Right ventricle myocardium inferior (tissue), 1 donor: ENCODE measurements at regions not wholly inside any gene's neighbourhood (a gene's known extent, or its start where the extent isn't known, plus 50 kb on each side); places are given as distances from the start of the nearest gene placed in this dataset.

Experiments
- ATAC-seq: fragments of 200-7000 bp; cut with Tn5 transposase; one replicate; pipeline ENCODE4 v1.9.1; 2020; ENCODE audit warnings: mild to moderate bottlenecking, moderate library complexity
- DNase-seq: peaks from one replicate; pipeline ENCODE4 v3.0.0; 2021; ENCODE audit errors: missing footprints
- intact Hi-C: fragments of 100-400 bp; cut with DNase I; formaldehyde crosslinking; loops from one replicate; pipeline ENCODE4 v1.11.0; 2022
- donor health status: DM: no; HTN: yes; CAD: no; lungs with severe emphysema.

DNA sequence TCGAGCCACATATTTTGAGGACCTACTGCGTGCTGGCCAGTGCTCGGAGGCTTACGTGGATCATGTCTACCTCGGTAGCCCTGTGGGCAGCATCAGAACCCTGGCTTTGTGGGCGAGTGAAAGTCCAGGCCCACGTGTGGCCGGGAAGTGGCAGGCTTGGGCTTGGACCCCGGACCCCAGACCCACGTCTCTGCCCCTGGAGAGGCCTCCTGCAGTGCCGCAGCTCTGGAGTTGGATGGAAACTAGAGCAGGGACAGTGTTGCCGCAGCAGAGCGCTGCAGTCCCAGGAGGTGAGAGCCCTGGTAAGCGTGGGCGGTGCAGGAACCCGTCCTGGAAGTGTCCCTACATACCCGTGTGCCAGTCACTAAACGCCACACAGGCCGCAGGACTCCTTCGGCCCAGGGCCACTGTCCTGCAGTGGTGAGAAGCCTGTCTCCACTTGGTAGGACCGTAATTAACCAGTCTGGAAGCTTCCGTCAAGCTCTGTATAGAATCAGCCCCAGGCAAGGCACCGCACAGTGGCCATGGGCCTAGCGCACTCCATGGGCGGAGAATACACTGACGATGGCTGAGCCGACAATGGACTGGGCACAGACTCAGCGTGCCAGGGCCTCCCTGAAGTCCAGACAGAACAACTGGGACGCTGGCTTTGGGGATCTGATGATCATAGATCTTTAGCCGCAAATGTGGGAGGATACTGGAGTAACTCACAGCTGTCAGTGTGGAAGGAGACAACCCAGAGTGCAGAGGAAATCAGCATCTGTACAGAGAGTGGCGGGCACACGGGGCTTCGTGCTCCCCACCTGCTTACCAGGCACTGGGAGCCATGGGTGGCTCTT, 219.5 kb downstream of the KIF26A start:
- intact Hi-C loops: no loop called here
- no peak for ATAC-seq
- DNase-seq: peak; percentile 30

DNA sequence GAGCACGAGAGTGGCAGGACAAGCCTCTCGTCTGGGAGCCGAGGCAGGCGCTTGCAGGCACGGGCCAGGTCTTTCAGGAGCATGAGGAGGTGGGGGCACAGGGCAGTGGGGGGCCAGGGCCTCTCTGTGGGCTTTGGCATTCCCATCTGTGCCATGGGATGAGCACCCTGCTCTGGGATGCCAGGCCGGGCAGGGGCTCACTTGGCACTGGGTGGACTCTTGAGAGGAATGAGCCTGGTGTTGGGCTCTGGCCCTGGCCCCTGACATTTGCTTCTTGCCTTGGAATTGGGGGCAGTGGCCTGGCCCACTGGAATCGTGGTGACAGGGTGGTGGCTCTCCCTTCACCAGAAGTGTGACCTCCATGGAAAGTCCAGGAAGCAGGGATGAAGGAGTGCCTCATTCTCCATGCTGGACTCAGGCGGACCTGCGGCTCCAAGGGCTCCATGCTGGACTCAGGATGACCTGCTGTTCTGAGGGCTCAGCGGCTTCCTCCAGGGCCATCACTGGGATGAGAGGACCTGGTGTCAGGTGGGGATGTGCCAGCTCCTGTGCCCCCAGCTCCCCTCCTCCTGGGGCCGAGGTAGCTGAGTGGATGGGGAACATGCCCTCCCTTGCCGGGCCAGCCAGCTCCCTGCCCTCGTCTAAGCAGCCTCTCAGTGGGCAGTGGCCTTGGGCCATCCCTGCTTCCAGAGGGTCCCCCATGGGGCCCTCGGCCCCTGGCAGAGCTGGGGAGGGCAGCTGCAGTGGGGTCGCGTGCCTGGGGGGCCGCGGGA, 220.3 kb downstream of the KIF26A start:
- DNase-seq: peak; percentile 57
- ATAC-seq: no peak
- intact Hi-C loops: no loop called here

DNA sequence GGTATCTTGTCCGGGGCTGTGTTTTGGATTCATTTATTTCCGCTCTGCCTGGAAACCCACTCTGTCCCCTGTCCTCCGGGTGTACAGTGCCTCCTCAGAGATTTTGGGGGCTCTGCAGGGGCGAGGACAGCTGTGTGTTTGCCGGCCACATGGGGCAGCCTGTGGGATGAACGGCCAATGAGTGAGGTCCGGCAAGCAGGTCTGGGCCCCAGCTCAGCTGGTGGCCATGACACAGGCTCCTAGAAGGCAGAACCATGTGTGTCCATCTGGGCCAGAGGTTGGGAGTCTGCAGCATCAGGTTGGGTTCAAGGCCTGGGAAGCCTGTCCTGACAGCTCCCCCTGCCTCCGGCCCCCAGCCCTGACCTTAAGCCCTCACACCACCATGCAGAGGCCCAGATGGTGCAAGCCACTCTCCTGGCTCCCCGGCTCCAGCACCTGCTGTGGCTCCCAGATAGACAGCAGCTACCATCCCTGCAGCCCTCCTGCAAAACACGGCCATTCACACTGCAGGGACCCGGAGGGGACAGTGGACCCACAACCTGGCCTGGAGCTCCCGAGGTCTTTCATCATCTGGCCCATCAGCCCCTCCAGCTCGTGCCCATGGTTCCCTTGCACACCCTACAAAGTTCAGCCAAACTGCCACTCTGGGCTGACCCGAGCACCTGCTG, 220.1 kb upstream of the C14orf180 start:
- intact Hi-C loops: no loop called here
- DNase-seq (peak; percentile 50), ATAC-seq (no peak)

DNA sequence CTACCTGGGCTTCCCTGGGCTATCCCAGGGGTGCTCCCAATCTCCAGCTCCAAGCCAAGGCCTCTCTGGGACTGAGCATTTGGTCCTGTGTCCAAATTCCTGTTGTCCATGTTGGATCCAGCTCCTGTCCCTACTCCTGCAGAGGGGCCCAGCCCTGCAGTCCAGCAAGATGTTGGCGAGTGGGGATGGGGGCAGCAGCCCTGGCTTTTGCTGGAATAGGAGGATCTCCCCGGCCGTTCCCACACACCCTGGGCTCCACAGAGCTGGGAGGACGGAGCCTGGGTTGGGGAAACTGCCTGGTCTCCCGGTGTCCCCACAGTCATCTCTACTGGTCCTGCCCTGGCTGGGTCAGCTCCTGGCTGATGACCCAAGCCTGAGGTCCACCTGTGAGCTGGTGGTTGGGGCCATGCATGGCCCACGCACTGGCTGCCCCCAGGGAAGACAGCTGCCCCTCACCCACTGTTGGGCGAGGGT, 219.6 kb upstream of the C14orf180 start:
- ATAC-seq (no peak), DNase-seq (no peak)
- intact Hi-C loops: no loop called here

DNA sequence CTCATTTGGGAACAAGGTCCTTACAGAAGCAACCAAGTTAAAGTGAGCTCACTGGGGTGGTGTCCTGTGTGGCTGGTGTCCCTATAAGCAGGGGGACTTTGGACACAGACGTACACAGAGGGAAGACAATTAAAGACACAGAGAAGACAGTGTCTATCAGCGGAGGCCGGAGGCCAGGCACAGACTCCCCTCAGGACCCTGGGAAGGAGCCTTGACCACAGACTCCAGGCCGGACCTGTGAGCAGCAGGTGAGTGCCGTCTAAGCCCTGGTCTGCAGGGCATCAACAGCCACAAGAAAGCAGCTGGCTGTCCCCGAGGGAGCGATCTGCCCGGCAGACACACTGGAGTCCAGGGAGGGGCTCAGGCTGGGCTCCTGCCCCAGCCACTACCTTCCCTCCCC, 219.1 kb upstream of the C14orf180 start:
- peak; percentile 46 for DNase-seq
- ATAC-seq: no peak
- intact Hi-C loops: no loop called here

DNA sequence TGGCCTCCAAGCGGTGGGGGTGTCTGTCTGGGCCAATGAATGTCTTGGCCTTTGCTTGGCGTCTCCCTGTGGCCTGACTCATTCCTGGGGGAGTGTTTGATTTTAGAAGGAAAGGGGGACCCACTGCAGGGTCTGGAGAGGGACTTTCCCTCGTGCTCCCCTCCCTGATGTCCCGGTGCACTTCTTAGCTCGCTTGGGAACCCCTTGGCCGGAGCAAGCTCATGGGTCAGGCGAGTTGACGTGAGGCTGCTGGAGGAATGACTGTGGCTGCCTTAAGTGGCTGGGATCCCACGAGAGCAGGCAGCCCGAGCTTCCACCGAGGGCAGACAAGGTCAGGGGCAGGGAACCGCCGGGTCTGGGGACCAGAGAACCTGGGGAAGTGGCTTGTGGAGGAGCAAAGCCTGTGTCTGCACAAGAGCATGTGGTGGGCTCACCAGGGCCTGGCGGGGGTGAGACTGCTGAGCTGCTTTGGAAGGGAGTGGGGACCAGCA, 218.4 kb upstream of the C14orf180 start:
- peak; percentile 53 for DNase-seq
- ATAC-seq: no peak
- intact Hi-C loops: no loop called here

DNA sequence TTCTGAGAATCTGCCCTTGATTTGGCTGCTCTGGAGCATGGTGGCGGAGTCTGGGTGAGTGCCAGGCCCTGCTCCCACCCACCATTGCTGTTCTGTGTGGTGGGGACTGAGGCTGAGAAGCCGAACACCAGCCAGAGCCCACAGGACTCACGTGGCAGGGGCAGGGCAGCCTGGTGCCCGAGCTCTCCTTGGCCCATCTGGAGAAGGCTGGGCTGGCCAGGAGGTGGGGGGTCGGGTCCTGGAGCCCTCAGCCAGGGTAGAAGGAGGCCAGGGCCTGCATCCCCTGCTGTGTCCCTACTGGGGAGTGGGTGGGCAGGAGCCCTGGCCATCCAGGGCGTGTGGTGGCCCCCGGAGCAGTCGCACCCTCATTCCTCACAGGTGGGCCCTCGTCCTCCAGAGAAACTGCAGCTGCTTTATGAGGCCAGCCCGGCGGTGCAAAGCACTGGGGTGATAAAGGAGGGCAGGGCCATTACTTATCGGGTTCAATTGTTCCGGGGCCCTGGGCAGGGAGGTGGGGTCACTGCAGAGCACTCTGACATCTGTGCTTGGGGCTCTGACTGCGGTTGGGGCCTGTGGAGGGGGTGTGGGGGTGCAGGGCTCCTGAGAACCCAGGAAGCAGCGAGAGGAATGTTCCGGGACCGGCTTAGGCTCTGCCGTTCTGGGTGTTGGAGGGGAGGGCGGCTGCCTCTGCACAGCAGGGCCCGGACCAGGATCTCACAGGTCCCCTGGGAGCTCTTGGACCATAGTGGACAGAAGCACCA, 217.5 kb upstream of the C14orf180 start:
- intact Hi-C loops: no loop called here
- peak; percentile 63 for DNase-seq
- ATAC-seq: no peak

DNA sequence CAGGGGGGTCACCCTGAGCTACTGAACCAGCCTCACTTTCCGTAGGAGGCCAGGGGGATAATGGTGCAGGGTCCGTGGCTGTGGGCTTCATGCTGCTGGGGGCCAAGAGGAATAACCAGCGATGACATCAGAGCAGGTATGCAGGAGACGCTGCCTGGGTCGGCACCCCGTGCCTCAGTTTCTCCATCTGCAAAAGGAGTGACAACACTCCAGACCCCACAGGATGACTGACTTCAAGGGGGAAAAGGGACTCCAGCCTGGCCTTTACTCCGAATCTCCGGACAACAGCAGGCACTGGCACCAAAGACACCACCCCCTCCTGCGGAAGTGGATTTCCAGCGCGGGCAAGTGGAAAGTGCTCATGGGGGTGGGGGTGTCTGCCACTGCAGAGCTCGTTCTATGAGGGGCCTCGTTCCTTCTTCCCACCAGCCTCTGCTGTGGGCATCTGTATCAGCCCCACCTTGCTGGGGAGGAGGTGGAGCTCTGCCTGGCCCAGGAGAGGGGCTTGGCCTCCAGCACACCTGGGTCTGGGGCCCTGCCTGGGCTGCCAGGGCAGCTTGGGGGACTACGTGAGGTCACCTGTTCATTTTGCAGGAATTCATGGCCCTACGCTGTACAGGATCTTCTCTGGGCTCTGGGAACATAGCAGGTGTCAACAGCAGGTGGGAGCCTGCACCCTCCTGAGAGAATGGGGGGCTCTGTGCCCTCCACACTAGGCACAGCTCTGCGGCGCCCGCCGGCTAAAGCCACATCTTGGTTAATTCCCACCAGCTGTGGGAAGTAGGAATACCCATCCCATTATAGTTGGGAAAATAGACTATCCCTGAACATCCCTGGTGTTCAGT, 216.6 kb upstream of the C14orf180 start:
- intact Hi-C loops: no loop called here
- ATAC-seq (no peak), DNase-seq (no peak)

DNA sequence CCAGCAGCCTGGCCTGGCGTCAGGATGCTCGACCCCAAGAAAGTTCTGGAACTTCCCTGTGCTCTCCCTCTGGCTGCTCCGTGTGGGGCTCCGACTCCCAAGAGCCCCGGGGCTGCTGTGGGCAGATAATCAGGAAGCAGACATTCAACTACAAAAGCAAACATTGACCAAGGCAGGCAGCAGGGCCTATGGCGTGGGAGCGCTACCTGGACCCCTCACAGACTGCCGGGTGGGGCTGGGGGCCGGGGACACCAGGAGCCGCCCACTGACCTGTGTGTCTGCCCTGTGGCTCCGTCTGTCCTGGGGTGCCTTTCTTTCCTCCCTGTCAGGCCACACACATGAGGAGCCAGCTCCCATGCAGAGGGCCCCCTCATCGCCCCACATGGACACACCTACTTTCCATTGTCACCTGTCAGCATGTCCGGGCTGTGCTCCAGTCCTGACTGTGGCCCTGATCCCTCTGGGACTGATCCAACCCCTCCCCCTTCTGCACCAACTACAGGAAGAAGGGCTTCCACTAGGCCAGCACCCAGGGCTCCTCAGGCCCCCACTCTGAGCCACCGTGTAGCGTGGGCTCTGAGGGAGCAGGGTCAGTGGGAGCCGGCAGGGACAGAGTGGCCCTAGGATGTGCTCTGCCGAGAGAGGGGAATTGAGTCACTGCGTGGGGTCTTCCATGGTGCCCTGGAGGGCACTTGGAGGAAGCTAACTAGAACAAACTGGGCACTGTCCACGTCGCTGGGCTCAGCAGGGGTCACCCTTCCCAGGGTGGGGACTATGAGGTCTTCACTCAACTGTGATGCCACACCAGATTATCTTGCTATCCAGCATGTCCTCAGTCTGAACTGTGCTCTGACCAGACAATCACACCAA, 215.4 kb upstream of the C14orf180 start:
- DNase-seq: peak; percentile 53
- peak; percentile 65 for ATAC-seq
- intact Hi-C loops: no loop called here

DNA sequence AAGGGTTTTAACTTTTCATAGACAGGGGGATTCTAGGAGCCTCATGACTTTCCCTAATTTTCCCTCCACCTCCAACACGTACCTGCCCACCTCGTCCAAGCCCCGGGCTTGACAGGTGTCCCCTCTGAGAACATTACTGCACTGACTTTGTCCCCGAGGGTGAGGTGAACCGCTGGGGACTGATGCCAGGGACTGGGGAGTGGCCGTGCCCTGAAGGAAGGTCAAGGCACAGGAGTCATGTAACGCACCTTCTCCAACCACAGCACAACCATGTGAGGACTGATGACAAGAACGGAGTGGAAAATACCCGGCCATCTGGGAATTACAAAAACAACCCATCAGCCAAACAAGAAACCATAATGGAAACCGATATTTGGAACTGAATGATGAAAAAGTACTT, 214.7 kb upstream of the C14orf180 start:
- intact Hi-C loops: no loop called here
- ATAC-seq: no peak
- DNase-seq: peak; percentile 59

DNA sequence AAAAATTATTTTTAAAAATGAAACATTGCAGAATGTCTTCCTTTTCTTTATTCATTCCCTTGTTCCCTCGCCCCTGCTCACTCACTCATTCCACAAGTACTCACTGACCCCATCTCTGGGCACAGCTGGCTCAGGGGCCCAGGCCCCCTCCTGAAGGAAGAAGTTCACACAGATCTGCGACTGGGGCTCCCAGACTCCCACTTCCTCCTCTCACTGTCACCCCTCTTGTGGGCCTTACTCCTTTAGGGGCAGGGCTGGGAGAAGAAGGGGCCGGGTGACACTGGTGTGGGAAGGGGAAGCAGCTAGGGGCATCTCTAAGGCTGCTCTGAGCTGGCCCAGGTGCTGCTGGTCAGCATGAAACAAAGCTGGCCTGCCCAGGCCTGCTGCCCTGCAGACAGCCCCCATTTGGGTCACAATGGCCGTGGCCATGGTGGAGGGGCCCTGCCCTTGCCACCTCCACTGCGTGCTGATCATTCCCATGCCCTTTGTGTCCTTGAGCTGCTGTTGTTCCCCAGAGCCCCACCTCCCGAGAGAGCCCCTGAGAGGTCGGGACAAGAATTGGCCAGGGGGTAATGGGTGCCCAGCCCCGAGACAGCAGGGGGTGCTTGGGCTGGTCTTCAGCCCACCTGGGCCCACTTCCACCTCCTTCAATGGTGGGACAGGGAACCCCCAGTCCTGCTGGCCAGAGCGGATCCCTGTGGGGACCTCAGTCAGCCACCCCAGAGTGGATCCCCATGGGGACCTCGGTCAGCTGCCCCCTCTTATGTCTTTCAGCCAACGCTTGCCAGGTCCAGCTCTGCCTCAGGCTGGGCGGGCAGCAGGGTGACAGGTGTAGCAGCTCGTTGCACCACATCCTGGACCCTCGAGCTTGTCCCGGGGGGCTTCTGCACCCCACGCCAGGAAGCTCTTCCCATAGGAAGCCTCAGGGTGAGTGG, 212.4 kb upstream of the C14orf180 start:
- peak; percentile 55 for DNase-seq
- intact Hi-C loops: no loop called here
- ATAC-seq: no peak

DNA sequence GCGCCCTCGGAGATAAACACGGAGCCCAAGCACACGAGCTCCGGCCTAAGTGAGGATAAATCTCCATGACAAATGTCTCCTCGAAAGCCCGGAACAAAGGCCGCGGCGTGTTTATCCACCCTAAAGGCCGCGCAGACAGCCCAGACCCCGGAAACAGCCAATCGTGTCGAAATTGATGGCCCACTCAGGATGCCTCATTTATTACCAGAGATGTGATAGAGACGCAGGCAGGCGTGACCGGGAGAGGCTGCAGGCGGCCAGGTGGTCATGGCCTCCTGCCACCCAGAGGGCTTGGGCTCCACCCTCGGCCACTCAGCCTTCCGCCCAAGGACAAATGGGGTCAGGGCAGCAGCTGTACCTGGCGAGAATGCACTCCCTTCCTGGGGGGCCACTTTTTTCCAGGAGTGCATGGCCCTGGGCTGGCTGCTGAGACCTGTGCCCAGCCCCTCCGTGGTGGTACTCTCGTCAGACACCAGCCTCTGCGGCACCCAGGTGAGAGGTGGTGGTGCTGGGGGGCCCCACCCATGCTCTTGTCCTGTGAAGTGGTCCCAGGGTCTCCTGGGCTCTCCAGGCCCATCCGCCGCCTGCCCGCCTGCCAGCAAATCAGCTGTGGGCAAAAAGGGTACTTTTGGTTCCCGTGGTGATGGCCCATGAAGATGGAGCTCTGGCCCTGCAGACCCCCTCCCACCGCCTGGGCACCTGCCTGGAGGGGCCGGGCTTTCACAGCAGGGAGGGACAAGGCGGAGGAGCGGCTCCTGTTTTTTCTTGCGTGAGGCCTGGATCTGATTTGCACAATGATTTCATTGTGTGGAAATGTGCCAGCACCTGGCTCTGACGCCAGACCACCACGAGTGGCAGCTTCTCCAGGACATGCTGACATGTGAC, 211.5 kb upstream of the C14orf180 start:
- no peak for ATAC-seq
- DNase-seq: peak; percentile 56
- intact Hi-C loops: no loop called here

DNA sequence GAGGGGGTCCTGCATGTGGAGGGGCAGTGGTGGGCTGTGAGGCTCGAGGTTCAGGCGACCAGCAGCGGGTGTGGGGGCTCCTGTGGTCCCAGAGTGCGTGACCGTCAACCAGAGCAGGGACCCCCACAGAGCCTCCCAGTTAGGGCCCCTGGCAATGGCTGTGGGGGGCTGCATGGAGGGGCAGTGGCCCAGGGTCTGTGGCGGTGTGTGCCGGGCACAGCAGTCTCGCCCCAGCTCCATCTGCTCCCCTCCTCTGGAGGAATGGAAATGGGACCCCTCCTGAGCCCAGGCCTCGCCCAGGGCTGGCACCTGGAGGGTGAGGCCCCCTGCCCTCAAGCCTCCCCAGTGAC, 210.8 kb upstream of the C14orf180 start:
- DNase-seq (peak; percentile 25), ATAC-seq (no peak)
- intact Hi-C loops: no loop called here

DNA sequence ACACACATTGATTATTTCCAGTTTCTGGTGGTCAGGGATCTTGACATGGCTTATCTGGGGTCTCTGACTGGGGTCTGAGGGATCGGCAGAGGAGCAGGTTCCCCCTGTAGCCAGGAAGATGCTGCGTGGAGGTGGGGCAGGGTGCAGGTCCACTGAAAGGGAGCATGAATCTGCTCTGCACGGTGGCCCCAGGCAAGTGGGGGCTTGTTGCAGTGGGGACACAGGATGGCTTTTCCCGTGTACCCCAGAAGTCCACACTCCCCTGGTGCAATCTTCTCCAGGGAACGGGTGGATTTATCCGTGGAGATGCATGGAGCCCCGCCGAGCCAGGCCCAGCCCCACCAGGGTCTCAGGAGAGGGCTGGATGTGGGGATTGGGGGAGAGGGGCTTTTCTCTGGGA, 210.4 kb upstream of the C14orf180 start:
- intact Hi-C loops: no loop called here
- DNase-seq (peak; percentile 33), ATAC-seq (no peak)

DNA sequence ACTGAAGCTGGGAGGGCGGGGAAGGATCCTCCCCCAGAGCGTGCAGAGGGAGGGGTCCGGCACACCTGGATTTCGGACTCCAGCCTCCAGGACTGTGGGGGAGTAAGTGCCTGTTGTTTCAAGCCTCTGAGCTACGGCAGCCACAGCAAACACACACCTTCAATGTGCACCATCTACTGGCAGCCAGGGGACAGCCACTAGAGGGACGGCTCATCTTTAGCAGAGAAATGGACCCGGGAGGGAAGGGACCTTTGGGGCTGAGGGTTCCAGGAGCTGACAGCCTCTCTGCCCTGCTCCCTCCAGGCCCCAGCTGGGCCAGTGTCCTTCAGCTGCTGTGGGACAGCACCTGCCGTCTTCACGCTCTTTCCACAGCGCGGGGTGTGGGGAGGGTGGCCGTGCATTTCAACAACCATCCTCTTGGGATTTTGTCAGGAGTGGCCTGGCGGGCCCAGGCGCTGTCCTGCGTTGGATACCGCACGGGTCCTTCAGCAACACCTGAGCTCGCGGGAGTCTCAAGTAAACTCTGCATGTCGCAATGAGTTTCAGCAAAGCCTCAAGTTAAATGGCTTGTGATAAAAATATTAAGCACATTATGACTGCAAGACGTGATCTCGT, 209.2 kb upstream of the C14orf180 start:
- ATAC-seq (no peak), DNase-seq (peak; percentile 55)
- intact Hi-C loops: loop anchor here (1.0 kb wide), 1 partner anchor 233 kb away; no protein-coding TSS in a partner anchor
